Loucy (cell line): ENCODE measurements at regions not wholly inside any gene's neighbourhood (a gene's known extent, or its start where the extent isn't known, plus 50 kb on each side); places are given as distances from the start of the nearest gene placed in this dataset.
"Not testable (repeated sequence)": the region's sequence is repeated elsewhere in the genome, so short reads cannot be mapped to it uniquely, and the experiment has no call there.

Experiments
- H2AFZ ChIP-seq: fragments of 200-600 bp; sonication (generic); 2 replicates; pipeline ENCODE4 v1.6.0; 2016; ENCODE audit warnings: antibody characterized with exemption, mild to moderate bottlenecking, low read length, moderate library complexity
- H3F3A ChIP-seq: fragments of 200-600 bp; 2 replicates; pipeline ENCODE4 v1.6.0; 2016; ENCODE audit warnings: antibody characterized with exemption, low read depth, mild to moderate bottlenecking
- H3K27me3 ChIP-seq: fragments of 200-600 bp; sonication (generic); 2 replicates; pipeline ENCODE4 v1.6.1; 2014; ENCODE audit warnings: low read length, mild to moderate bottlenecking; ENCODE audit not compliant: insufficient read depth, poor library complexity, severe bottlenecking
- H3K36me3 ChIP-seq: fragments of 200-600 bp; sonication (generic); 2 replicates; pipeline ENCODE4 v1.6.1; 2016; ENCODE audit warnings: low read length; ENCODE audit not compliant: insufficient read depth
- H3K4me1 ChIP-seq: fragments of 200-600 bp; sonication (generic); 2 replicates; pipeline ENCODE4 v1.5.1; 2014; ENCODE audit warnings: low read length, mild to moderate bottlenecking; ENCODE audit not compliant: insufficient read depth, poor library complexity, severe bottlenecking
- H3K4me2 ChIP-seq: fragments of 200-600 bp; sonication (generic); 2 replicates; pipeline ENCODE4 v1.6.0; 2014; ENCODE audit warnings: antibody characterized with exemption, low read length, low read depth, mild to moderate bottlenecking; ENCODE audit not compliant: poor library complexity, severe bottlenecking
- H3K4me3 ChIP-seq: fragments of 200-600 bp; sonication (generic); 2 replicates; pipeline ENCODE4 v1.5.1; 2014; ENCODE audit warnings: low read length, mild to moderate bottlenecking, mixed read lengths; ENCODE audit not compliant: poor library complexity, severe bottlenecking
- H3K79me2 ChIP-seq: fragments of 200-600 bp; sonication (generic); 2 replicates; pipeline ENCODE4 v1.6.1; 2014; ENCODE audit warnings: low read length; ENCODE audit not compliant: insufficient read depth
- H3K9ac ChIP-seq: fragments of 200-600 bp; sonication (generic); 2 replicates; pipeline ENCODE4 v1.6.0; 2014; ENCODE audit warnings: mild to moderate bottlenecking, low read depth, low read length, moderate library complexity; ENCODE audit not compliant: poor library complexity, severe bottlenecking
- H3K9me2 ChIP-seq: fragments of 200-600 bp; sonication (generic); replicated peaks from 2 replicates; pipeline ENCODE4 v1.6.1; 2016; ENCODE audit warnings: low read depth, low read length, mixed read lengths
- H3K9me3 ChIP-seq: fragments of 200-600 bp; sonication (generic); 2 replicates; pipeline ENCODE4 v1.6.1; 2014; ENCODE audit warnings: mild to moderate bottlenecking, antibody characterized with exemption, low read length, low read depth; ENCODE audit not compliant: insufficient read depth
- H4K20me1 ChIP-seq: fragments of 200-600 bp; sonication (generic); 2 replicates; pipeline ENCODE4 v1.6.0; 2014; ENCODE audit warnings: antibody characterized with exemption, low read length, mild to moderate bottlenecking; ENCODE audit not compliant: insufficient read depth, poor library complexity, severe bottlenecking
- CTCF ChIP-seq: fragments of 200-600 bp; sonication (generic); conservative IDR thresholded peaks from 2 replicates; pipeline ENCODE4 v1.5.1; 2014; ENCODE audit warnings: mild to moderate bottlenecking, antibody characterized with exemption, low read length
- EZH2phosphoT487 ChIP-seq: fragments of 200-600 bp; IDR thresholded peaks from 2 replicates; pipeline ENCODE4 v1.6.1; 2018; ENCODE audit warnings: antibody characterized with exemption, mild to moderate bottlenecking, moderate library complexity, borderline replicate concordance

GRCh38 chr3:144744473-144744872 lies 772.9 kb downstream of the DIPK2A start:
- no peak overlapping the region for H3K4me3 ChIP-seq
- no peak overlapping the region for H2AFZ ChIP-seq
- H3K4me2 ChIP-seq, result no peak overlapping the region
- TF ChIP-seq EZH2phosphoT487, result no peak
- no peak for TF ChIP-seq CTCF
- no peaks in the 10 kb centered on the region for H3K79me2 ChIP-seq
- no peaks in the 10 kb centered on the region for H3K36me3 ChIP-seq
- no peaks in the 10 kb centered on the region for H3K4me1 ChIP-seq
- no peaks in the 10 kb centered on the region for H3K9me2 ChIP-seq
- H3K9me3 ChIP-seq, result no peaks in the 10 kb centered on the region
- no peaks in the 10 kb centered on the region for H4K20me1 ChIP-seq
- H3F3A ChIP-seq, result no peaks in the 10 kb centered on the region
- H3K27me3 ChIP-seq, result no peaks in the 10 kb centered on the region
- H3K9ac ChIP-seq, result no peak overlapping the region

GRCh38 chr3:144746631-144747030 lies 775.0 kb downstream of the DIPK2A start:
- no peaks in the 10 kb centered on the region for H3K9me3 ChIP-seq
- H3K4me2 ChIP-seq, result no peak overlapping the region
- no peaks in the 10 kb centered on the region for H3F3A ChIP-seq
- TF ChIP-seq CTCF, result no peak
- no peak for TF ChIP-seq EZH2phosphoT487
- H4K20me1 ChIP-seq, result no peaks in the 10 kb centered on the region
- H3K9ac ChIP-seq, result no peak overlapping the region
- H3K4me3 ChIP-seq, result no peak overlapping the region
- no peaks in the 10 kb centered on the region for H3K36me3 ChIP-seq
- H2AFZ ChIP-seq, result no peak overlapping the region
- H3K4me1 ChIP-seq, result no peaks in the 10 kb centered on the region
- no peaks in the 10 kb centered on the region for H3K79me2 ChIP-seq
- no peaks in the 10 kb centered on the region for H3K9me2 ChIP-seq
- no peaks in the 10 kb centered on the region for H3K27me3 ChIP-seq

- H3K4me1 ChIP-seq, H3K9me2 ChIP-seq, H3K79me2 ChIP-seq, H3K4me2 ChIP-seq, H3K36me3 ChIP-seq, H3K9ac ChIP-seq, H3K9me3 ChIP-seq, H2AFZ ChIP-seq, H3K27me3 ChIP-seq, H3K4me3 ChIP-seq, H4K20me1 ChIP-seq, H3F3A ChIP-seq: not testable (repeated sequence)
Measured at GRCh38 chr3:144749536-144750253, 778.1 kb downstream of the DIPK2A start.
